ENCODE measurements at regions not wholly inside any gene's neighbourhood (a gene's known extent, or its start where the extent isn't known, plus 50 kb on each side); places are given as distances from the start of the nearest gene placed in this dataset.
"Not testable (repeated sequence)": the region's sequence is repeated elsewhere in the genome, so short reads cannot be mapped to it uniquely, and the experiment has no call there.

- DNase-seq: no peak
Measured at GRCh38 chr1:148354913-148355308, 128.2 kb downstream of the PPIAL4G start.

GRCh38 chr1:148354284-148354912, 128.7 kb downstream of the PPIAL4G start:
- no peak for DNase-seq

- no peak for DNase-seq
Measured at GRCh38 chr1:148353461-148354283, 129.4 kb downstream of the PPIAL4G start.

- DNase-seq: no peak
Measured at GRCh38 chr1:148352470-148353053, 130.5 kb downstream of the PPIAL4G start.

GRCh38 chr1:148347781-148348180, 135.3 kb downstream of the PPIAL4G start:
- no peak for DNase-seq

GRCh38 chr1:148345659-148346151, 137.4 kb downstream of the PPIAL4G start:
- peak in 1 of 2 donors; percentile 27 for DNase-seq

GRCh38 chr1:148344651-148345050, 138.5 kb downstream of the PPIAL4G start:
- not testable (repeated sequence) for DNase-seq

- not testable (repeated sequence) for DNase-seq
Measured at GRCh38 chr1:148341729-148342128, 141.4 kb downstream of the PPIAL4G start.

GRCh38 chr1:148336121-148336918, 146.8 kb downstream of the PPIAL4G start:
- DNase-seq: peak in 1 of 2 donors; percentile 69

GRCh38 chr1:148334339-148335130, 148.6 kb downstream of the PPIAL4G start:
- peak; percentile 63 to 90 for DNase-seq

- DNase-seq: no peak
Measured at GRCh38 chr1:148333875-148334338, 149.2 kb downstream of the PPIAL4G start.

- DNase-seq: no peak
Measured at GRCh38 chr1:148328884-148329283, 154.2 kb downstream of the PPIAL4G start.

- not testable (repeated sequence) for DNase-seq
Measured at GRCh38 chr1:148325031-148325430, 158.1 kb downstream of the PPIAL4G start.

- DNase-seq: not testable (repeated sequence)
Measured at GRCh38 chr1:148324465-148324864, 158.6 kb downstream of the PPIAL4G start.

- DNase-seq: not testable (repeated sequence)
Measured at GRCh38 chr1:148320079-148320478, 163.0 kb downstream of the PPIAL4G start.

GRCh38 chr1:148318904-148319242, 164.2 kb downstream of the PPIAL4G start:
- DNase-seq: no peak

GRCh38 chr1:148318123-148318903, 164.8 kb downstream of the PPIAL4G start:
- peak; percentile 49 to 73 for DNase-seq

- no peak for DNase-seq
Measured at GRCh38 chr1:148317288-148317985, 165.4 kb upstream of the NBPF11 start.

GRCh38 chr1:148315071-148315811, 163.2 kb upstream of the NBPF11 start:
- no peak for DNase-seq

GRCh38 chr1:148310807-148311206, 158.7 kb upstream of the NBPF11 start:
- no peak for DNase-seq

All from bone marrow (tissue), 2 donors.